GM23248 (cell line): ENCODE measurements at regions not wholly inside any gene's neighbourhood (a gene's known extent, or its start where the extent isn't known, plus 50 kb on each side); places are given as distances from the start of the nearest gene placed in this dataset.

Experiments used
- DNase-seq: peaks from one replicate; pipeline ENCODE4 v3.0.0-alpha.2; 2015
- H2AFZ ChIP-seq: fragments of 200-600 bp; sonication (generic); 2 replicates; pipeline ENCODE4 v1.6.1; 2016; ENCODE audit warnings: antibody characterized with exemption
- H3F3A ChIP-seq: fragments of 200-600 bp; sonication (generic); 2 replicates; pipeline ENCODE4 v1.6.1; 2016; ENCODE audit warnings: mild to moderate bottlenecking, antibody characterized with exemption, mixed run types; ENCODE audit not compliant: insufficient read depth
- H3K27ac ChIP-seq: fragments of 200-600 bp; sonication (generic); 2 replicates; pipeline ENCODE4 v1.5.1; 2016; ENCODE audit warnings: mild to moderate bottlenecking
- H3K27me3 ChIP-seq: fragments of 200-600 bp; sonication (generic); replicated peaks from 2 replicates; pipeline ENCODE4 v1.6.1; 2016; ENCODE audit warnings: mild to moderate bottlenecking; ENCODE audit not compliant: insufficient read depth
- H3K36me3 ChIP-seq: fragments of 200-600 bp; sonication (generic); 2 replicates; pipeline ENCODE4 v1.6.1; 2016; ENCODE audit warnings: low read depth, mild to moderate bottlenecking
- H3K4me1 ChIP-seq: fragments of 200-600 bp; sonication (generic); 2 replicates; pipeline ENCODE4 v1.6.1; 2016; ENCODE audit warnings: mild to moderate bottlenecking; ENCODE audit not compliant: insufficient read depth
- H3K4me2 ChIP-seq: fragments of 200-600 bp; sonication (generic); one replicate; pipeline ENCODE4 v1.6.1; 2016; ENCODE audit warnings: mild to moderate bottlenecking; ENCODE audit not compliant: unreplicated experiment
- H3K4me3 ChIP-seq: fragments of 200-600 bp; sonication (generic); 2 replicates; pipeline ENCODE4 v1.5.1; 2016; ENCODE audit warnings: mild to moderate bottlenecking
- H3K79me2 ChIP-seq: fragments of 200-600 bp; sonication (generic); 2 replicates; pipeline ENCODE4 v1.6.1; 2016; ENCODE audit warnings: mild to moderate bottlenecking; ENCODE audit not compliant: insufficient read depth
- H3K9ac ChIP-seq: fragments of 200-600 bp; sonication (generic); 2 replicates; pipeline ENCODE4 v1.6.1; 2016; ENCODE audit warnings: mild to moderate bottlenecking
- H3K9me2 ChIP-seq: fragments of 200-600 bp; sonication (generic); 2 replicates; pipeline ENCODE4 v1.6.1; 2016; ENCODE audit warnings: mixed run types, mild to moderate bottlenecking, moderate library complexity; ENCODE audit not compliant: insufficient read depth
- H3K9me3 ChIP-seq: fragments of 200-600 bp; sonication (generic); one replicate; pipeline ENCODE4 v1.6.1; 2017; ENCODE audit warnings: low read depth
- H4K20me1 ChIP-seq: fragments of 200-600 bp; sonication (generic); 2 replicates; pipeline ENCODE4 v1.6.0; 2016; ENCODE audit not compliant: insufficient read depth
- EZH2 ChIP-seq: fragments of 200-600 bp; sonication (generic); IDR thresholded peaks from 2 replicates; pipeline ENCODE4 v1.6.1; 2018; ENCODE audit warnings: antibody characterized with exemption, mild to moderate bottlenecking; ENCODE audit not compliant: insufficient read depth, poor library complexity, severe bottlenecking
- EZH2phosphoT487 ChIP-seq: fragments of 200-600 bp; sonication (generic); IDR thresholded peaks from 2 replicates; pipeline ENCODE4 v1.6.1; 2018; ENCODE audit warnings: antibody characterized with exemption, moderate library complexity, mild to moderate bottlenecking, low read depth; ENCODE audit not compliant: insufficient read depth
- WGBS, 2 experiments: methylation state at CpG; one replicate each; pipeline ENCODE4 v1.1.6; 2015 to 2017; ENCODE audit warnings: low lambda C conversion rate in 2 of 2, low coverage in 1 of 2; ENCODE audit errors: missing lambda C conversion rate in 2 of 2; 5-methylcytosine and 5-hydroxymethylcytosine counted together
- in situ Hi-C: fragments of 300-500 bp; cut with MboI; formaldehyde crosslinking; loops from 2 replicates; pipeline ENCODE4 v1.15.0; 2020

- Histone ChIP-seq H3F3A (no peaks in the 10 kb centered on the region), H3K9me3 (no peaks in the 10 kb centered on the region), H3K27me3 (no peaks in the 10 kb centered on the region), H3K4me3 (no peak overlapping the region), H3K4me1 (0 out of 2 replicates have a peak, but pooled peaks cover 4% of the 10 kb centered on the region), H2AFZ (no peak overlapping the region), H3K9ac (no peak overlapping the region), H3K79me2 (no peaks in the 10 kb centered on the region), H3K9me2 (no peaks in the 10 kb centered on the region), H3K4me2 (no peak overlapping the region), H3K36me3 (no peaks in the 10 kb centered on the region), H4K20me1 (no peaks in the 10 kb centered on the region), H3K27ac (no peak overlapping the region)
- no peak for TF ChIP-seq EZH2
- TF ChIP-seq EZH2phosphoT487: no peak
- 86 to 87% methylated on average over 11 of the region's 11 CpGs for WGBS, 2 experiments
- no peak for DNase-seq
- in situ Hi-C loops: no loop called here
Observed at GRCh38 chr4:186946682-186947294, 223.1 kb upstream of the FAT1 start.

GRCh38 chr4:186948361-186949242 lies 224.9 kb upstream of the FAT1 start:
- no peaks in the 10 kb centered on the region for H3F3A ChIP-seq
- no peaks in the 10 kb centered on the region for H3K9me3 ChIP-seq
- peak; percentile 29 for DNase-seq
- H3K79me2 ChIP-seq: no peaks in the 10 kb centered on the region
- H3K4me1 ChIP-seq: 0 out of 2 replicates have a peak, but pooled peaks cover 4% of the 10 kb centered on the region
- in situ Hi-C loops: no loop called here
- no peak overlapping the region for H3K4me2 ChIP-seq
- H2AFZ ChIP-seq: peak overlapping the region; percentile 12
- H4K20me1 ChIP-seq: no peaks in the 10 kb centered on the region
- H3K27me3 ChIP-seq: peaks cover 7% of the 10 kb centered on the region; the same call in 1 of the 2 replicates
- H3K27ac ChIP-seq: no peak overlapping the region
- no peaks in the 10 kb centered on the region for H3K36me3 ChIP-seq
- 41 to 44% methylated on average over 14 of the region's 14 CpGs for WGBS, 2 experiments
- no peak overlapping the region for H3K4me3 ChIP-seq
- H3K9ac ChIP-seq: no peak overlapping the region
- TF ChIP-seq EZH2phosphoT487: no peak
- TF ChIP-seq EZH2: no peak
- H3K9me2 ChIP-seq: no peaks in the 10 kb centered on the region

- in situ Hi-C loops: no loop called here
Observed at GRCh38 chr4:186949847-186950246, 226.2 kb upstream of the FAT1 start.

GRCh38 chr4:186952709-186953108 lies 229.1 kb upstream of the FAT1 start:
- Histone ChIP-seq H3K9me2 (no peaks in the 10 kb centered on the region), H3K27me3 (peaks cover 7% of the 10 kb centered on the region), H3F3A (no peaks in the 10 kb centered on the region), H3K4me1 (0 out of 2 replicates have a peak, but pooled peaks cover 4% of the 10 kb centered on the region), H4K20me1 (no peaks in the 10 kb centered on the region), H3K27ac (no peak overlapping the region), H3K9ac (no peak overlapping the region), H3K4me3 (no peak overlapping the region), H3K4me2 (no peak overlapping the region), H2AFZ (no peak overlapping the region), H3K79me2 (no peaks in the 10 kb centered on the region), H3K9me3 (no peaks in the 10 kb centered on the region), H3K36me3 (no peaks in the 10 kb centered on the region)
- no peak for DNase-seq
- TF ChIP-seq EZH2phosphoT487: no peak
- TF ChIP-seq EZH2: no peak
- in situ Hi-C loops: no loop called here
- WGBS, 2 experiments: 48 to 58% methylated on average over 3 of the region's 3 CpGs

More at GRCh38 chr4:186949847-186950246, 226.2 kb upstream of the FAT1 start:
- peaks cover 7% of the 10 kb centered on the region for H3K27me3 ChIP-seq
- H3F3A ChIP-seq: no peaks in the 10 kb centered on the region
- DNase-seq: no peak
- no peaks in the 10 kb centered on the region for H3K9me3 ChIP-seq
- H3K27ac ChIP-seq: no peak overlapping the region
- no peak overlapping the region for H2AFZ ChIP-seq
- TF ChIP-seq EZH2phosphoT487 (no peak), EZH2 (no peak)
- H3K79me2 ChIP-seq: no peaks in the 10 kb centered on the region
- 84 to 87% methylated on average over 6 of the region's 6 CpGs for WGBS, 2 experiments
- H3K4me2 ChIP-seq: no peak overlapping the region
- no peak overlapping the region for H3K4me3 ChIP-seq
- no peaks in the 10 kb centered on the region for H3K36me3 ChIP-seq
- H3K9ac ChIP-seq: no peak overlapping the region
- H3K9me2 ChIP-seq: no peaks in the 10 kb centered on the region
- H3K4me1 ChIP-seq: 0 out of 2 replicates have a peak, but pooled peaks cover 4% of the 10 kb centered on the region
- H4K20me1 ChIP-seq: no peaks in the 10 kb centered on the region
